Muscle of leg (tissue), 3 donors: ENCODE measurements at regions not wholly inside any gene's neighbourhood (a gene's known extent, or its start where the extent isn't known, plus 50 kb on each side); places are given as distances from the start of the nearest gene placed in this dataset.

ENCODE experiments used
- DNase-seq: peaks from one replicate; pipeline ENCODE4 v3.0.0; 2013
- H3K27ac ChIP-seq: one replicate; pipeline ENCODE4 v1.5.1; 2013; ENCODE audit warnings: mild to moderate bottlenecking, low read length, control low read depth
- H3K27me3 ChIP-seq: one replicate; pipeline ENCODE4 v1.6.1; 2013; ENCODE audit warnings: low read length; ENCODE audit not compliant: control insufficient read depth, insufficient read depth
- H3K36me3 ChIP-seq: one replicate; pipeline ENCODE4 v1.6.1; 2013; ENCODE audit warnings: low read length; ENCODE audit not compliant: control insufficient read depth, insufficient read depth
- H3K4me1 ChIP-seq: one replicate; pipeline ENCODE4 v1.6.1; 2013; ENCODE audit warnings: low read length; ENCODE audit not compliant: control insufficient read depth, insufficient read depth
- H3K4me3 ChIP-seq: one replicate; pipeline ENCODE4 v1.5.1; 2013; ENCODE audit warnings: low read length, control low read depth
- H3K9me3 ChIP-seq: replicated peaks from 2 replicates; pipeline ENCODE4 v1.6.1; 2013; ENCODE audit warnings: low read depth, low read length; ENCODE audit not compliant: control insufficient read depth
- WGBS: methylation state at CpG from one replicate; pipeline ENCODE4 v1.1.5; 2013; ENCODE audit warnings: missing lambda C conversion rate; ENCODE audit not compliant: insufficient coverage; 5-methylcytosine and 5-hydroxymethylcytosine counted together

DNA sequence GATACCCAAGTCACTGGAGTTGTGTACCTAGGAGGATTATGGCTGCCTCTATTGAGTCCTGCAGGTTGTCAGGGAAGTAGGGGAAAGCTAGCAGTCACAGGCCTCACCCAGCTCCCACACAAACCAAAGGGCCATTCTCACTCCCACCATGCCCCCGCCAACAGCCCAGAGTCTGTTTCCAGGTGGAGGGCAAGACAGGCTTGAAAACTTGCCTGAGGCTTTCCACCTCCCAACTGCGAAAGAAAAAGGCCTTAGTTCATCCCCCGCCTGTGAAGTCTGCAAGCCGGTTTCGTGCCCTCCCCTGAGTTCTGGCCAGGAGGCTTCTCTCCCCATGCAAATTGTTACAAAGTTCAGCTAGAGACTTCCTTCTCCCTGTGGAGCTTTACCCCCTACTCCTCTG lies 270.3 kb downstream of the TXNL1 start:
- no peak for DNase-seq
- Histone ChIP-seq H3K4me3 (no peak overlapping the region), H3K9me3 (no peaks in the 10 kb centered on the region), H3K27ac (no peak overlapping the region), H3K27me3 (no peaks in the 10 kb centered on the region), H3K36me3 (no peaks in the 10 kb centered on the region), H3K4me1 (no peaks in the 10 kb centered on the region)
- 90% methylated on average over 5 of the region's 5 CpGs for WGBS

DNA sequence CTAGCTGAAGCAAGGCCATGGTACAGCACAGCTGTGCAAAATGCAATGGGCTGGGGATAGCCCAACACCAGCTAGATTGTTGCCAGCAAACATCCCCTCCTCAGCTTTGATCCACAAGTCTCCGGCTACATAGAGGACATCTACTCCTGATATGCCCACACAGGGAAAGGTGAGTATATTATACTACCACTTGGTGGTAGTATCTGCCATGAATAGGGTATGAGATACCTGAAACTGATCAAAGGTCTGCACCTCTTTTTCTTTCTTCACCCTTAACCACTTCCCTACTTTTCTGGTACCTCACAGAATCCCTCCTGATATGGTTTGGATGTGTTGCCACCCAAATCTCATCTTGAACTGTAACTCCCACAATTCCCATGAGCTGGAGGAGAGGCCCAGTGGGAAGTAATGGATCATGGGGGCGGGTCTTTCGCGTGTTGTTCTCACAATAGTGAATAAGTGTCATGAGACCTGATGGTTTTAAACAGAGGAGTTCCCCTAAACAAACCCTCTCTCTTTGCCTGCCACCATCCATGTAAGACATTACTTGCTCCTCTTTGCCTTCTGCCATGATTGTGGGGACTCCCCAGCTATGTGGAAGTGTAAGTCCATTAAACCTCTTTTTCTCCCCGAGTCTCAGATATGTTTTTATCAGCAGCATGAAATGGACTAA lies 279.6 kb downstream of the TXNL1 start:
- Histone ChIP-seq H3K36me3 (no peaks in the 10 kb centered on the region), H3K27me3 (no peaks in the 10 kb centered on the region), H3K9me3 (peaks cover 6% of the 10 kb centered on the region), H3K4me1 (no peaks in the 10 kb centered on the region), H3K27ac (no peak overlapping the region), H3K4me3 (no peak overlapping the region)
- no peak for DNase-seq
- WGBS: no CpG with 5 or more reads among the region's 5 CpGs

GRCh38 chr18:56353663-56354260 lies 284.6 kb downstream of the TXNL1 start:
- no peak for DNase-seq
- Histone ChIP-seq H3K36me3 (no peaks in the 10 kb centered on the region), H3K27me3 (no peaks in the 10 kb centered on the region), H3K27ac (no peak overlapping the region), H3K4me1 (no peaks in the 10 kb centered on the region), H3K9me3 (peaks cover 5% of the 10 kb centered on the region), H3K4me3 (no peak overlapping the region)
- 67% methylated on average over 1 of the region's 2 CpGs for WGBS

- H3K4me1 ChIP-seq: no peaks in the 10 kb centered on the region
- no peaks in the 10 kb centered on the region for H3K27me3 ChIP-seq
- no peak for DNase-seq
- no peak overlapping the region for H3K4me3 ChIP-seq
- no peak overlapping the region for H3K27ac ChIP-seq
- H3K9me3 ChIP-seq: peaks cover 5% of the 10 kb centered on the region
- H3K36me3 ChIP-seq: no peaks in the 10 kb centered on the region
- WGBS: 92% methylated on average over 2 of the region's 6 CpGs
These were observed 286.4 kb downstream of the TXNL1 start for GRCh38 chr18:56351911-56352500.

- Histone ChIP-seq H3K27me3 (no peaks in the 10 kb centered on the region), H3K36me3 (no peaks in the 10 kb centered on the region), H3K27ac (no peak overlapping the region), H3K4me3 (no peak overlapping the region), H3K9me3 (peaks cover 2% of the 10 kb centered on the region), H3K4me1 (peaks cover 2% of the 10 kb centered on the region)
- WGBS: 80% methylated on average over 4 of the region's 4 CpGs
- DNase-seq: no peak
These were observed 300.9 kb downstream of the TXNL1 start for GRCh38 chr18:56337507-56337906.

DNA sequence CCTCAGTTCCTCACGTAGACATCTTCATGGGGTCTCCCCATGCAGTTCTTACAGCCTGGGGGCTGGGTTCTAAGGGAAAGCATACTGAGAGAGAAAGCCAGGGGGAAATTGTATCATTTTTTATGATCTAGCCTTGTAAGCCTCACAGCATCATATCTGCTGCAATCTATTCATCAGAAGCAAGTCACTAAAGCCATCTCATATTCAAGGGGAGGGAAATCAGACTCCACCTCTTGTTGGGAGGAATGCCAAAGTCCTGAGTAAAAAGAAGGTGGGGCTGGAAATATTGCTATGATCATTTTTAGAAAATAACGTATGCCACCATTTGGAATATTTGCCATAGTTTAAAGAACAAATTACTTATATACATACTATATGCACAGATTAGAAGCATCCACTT lies 304.6 kb downstream of the TXNL1 start:
- no peak overlapping the region for H3K27ac ChIP-seq

DNA sequence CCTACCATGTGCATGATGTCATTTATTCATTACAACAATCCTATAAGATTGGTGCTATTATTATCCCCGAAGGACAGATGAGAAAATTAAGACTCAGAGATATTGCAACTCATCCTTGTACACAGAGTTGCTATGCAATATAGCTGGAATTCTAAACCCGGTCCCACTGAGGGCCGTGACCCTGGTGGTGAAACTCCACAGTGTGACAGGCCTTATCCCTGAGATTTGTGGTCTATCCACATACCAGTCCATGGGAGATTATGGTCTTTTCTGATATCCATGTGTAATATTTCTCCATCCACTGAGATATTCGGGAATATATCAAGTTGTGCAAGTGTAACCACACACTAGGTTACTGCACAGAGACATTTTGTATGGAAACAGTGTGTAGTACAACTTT lies 305.2 kb downstream of the TXNL1 start:
- no peak for DNase-seq
- Histone ChIP-seq H3K9me3 (no peaks in the 10 kb centered on the region), H3K4me3 (no peak overlapping the region), H3K36me3 (no peaks in the 10 kb centered on the region), H3K27ac (no peak overlapping the region), H3K27me3 (no peaks in the 10 kb centered on the region), H3K4me1 (peaks cover 5% of the 10 kb centered on the region)
- no CpG with 5 or more reads among the region's 4 CpGs for WGBS

More for the DNA sequence above, 304.6 kb downstream of the TXNL1 start:
- Histone ChIP-seq H3K27me3 (no peaks in the 10 kb centered on the region), H3K4me1 (peaks cover 5% of the 10 kb centered on the region), H3K4me3 (no peak overlapping the region), H3K36me3 (no peaks in the 10 kb centered on the region), H3K9me3 (peaks cover under 1% of the 10 kb centered on the region)
- no CpG with 5 or more reads among the region's 2 CpGs for WGBS
- DNase-seq: no peak

GRCh38 chr18:56332371-56332770 lies 306.0 kb downstream of the TXNL1 start:
- Histone ChIP-seq H3K4me3 (no peak overlapping the region), H3K4me1 (peaks cover 9% of the 10 kb centered on the region), H3K36me3 (no peaks in the 10 kb centered on the region), H3K9me3 (no peaks in the 10 kb centered on the region), H3K27ac (no peak overlapping the region), H3K27me3 (no peaks in the 10 kb centered on the region)
- DNase-seq: no peak
- no CpG with 5 or more reads among the region's 4 CpGs for WGBS

DNA sequence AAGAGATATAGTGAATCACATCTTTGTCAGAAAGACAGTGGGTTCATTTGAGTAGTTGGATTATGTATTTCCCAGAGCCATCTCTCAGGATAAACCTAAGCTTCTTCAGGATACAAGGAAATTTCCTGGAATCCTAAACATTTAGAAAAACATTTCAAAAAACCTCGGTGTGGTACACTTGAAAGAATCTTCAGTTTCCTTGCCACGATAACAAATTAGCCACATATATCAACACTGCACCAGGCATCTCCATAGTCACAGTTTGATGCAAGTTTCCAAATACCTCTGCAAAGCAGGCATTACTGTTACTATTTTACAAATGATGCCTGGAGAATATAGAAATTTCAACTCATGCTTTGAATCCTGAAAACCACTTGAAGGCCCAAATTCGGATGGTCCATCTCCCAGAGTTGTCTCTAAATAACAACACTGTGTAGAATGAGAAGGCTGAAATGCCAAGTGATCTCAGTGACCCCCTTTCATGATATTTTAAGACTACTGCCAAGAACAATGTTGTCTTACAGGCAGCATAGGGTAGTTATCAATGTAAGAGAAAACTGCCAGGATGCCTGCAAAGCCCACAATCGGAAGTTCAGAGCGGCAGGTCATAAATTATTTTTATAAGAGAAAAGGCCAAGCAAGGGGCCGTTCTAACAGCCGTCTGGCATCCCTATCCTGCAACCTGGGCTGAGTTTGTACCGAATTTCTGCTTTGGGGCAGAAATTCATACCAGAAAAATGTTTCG lies 307.9 kb downstream of the TXNL1 start:
- no peak overlapping the region for H3K27ac ChIP-seq
- DNase-seq: no peak
- H3K4me3 ChIP-seq: no peak overlapping the region
- peaks cover 16% of the 10 kb centered on the region for H3K4me1 ChIP-seq
- no peaks in the 10 kb centered on the region for H3K27me3 ChIP-seq
- no peaks in the 10 kb centered on the region for H3K36me3 ChIP-seq
- 39% methylated on average over 4 of the region's 9 CpGs for WGBS
- no peaks in the 10 kb centered on the region for H3K9me3 ChIP-seq

DNA sequence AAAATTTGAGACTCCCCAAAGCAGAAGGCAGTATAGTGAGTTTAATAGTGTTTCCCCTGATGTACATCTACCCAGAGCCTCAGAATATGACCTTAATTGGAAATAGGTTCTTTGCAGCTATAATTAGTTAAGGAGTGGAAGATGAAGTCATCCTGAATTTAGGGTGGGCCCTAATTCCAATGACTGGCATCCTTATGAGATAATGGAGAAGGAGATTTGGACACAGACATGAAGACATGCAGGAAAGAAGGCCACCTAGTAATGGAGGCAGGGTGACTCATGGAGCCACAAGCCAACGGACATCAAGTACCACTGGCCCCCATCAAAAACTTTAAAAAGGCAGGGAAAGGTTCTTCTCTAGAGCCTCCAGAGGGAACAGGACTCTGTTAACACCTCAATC lies 308.9 kb downstream of the TXNL1 start:
- no peaks in the 10 kb centered on the region for H3K9me3 ChIP-seq

More for the DNA sequence above, 308.9 kb downstream of the TXNL1 start:
- Histone ChIP-seq H3K27me3 (no peaks in the 10 kb centered on the region), H3K36me3 (no peaks in the 10 kb centered on the region), H3K27ac (no peak overlapping the region), H3K4me3 (no peak overlapping the region), H3K4me1 (peaks cover 16% of the 10 kb centered on the region)
- WGBS: no CpG with 5 or more reads among the region's 1 CpG
- no peak for DNase-seq
